ENCODE measurements at regions not wholly inside any gene's neighbourhood (a gene's known extent, or its start where the extent isn't known, plus 50 kb on each side); places are given as distances from the start of the nearest gene placed in this dataset.

DNA sequence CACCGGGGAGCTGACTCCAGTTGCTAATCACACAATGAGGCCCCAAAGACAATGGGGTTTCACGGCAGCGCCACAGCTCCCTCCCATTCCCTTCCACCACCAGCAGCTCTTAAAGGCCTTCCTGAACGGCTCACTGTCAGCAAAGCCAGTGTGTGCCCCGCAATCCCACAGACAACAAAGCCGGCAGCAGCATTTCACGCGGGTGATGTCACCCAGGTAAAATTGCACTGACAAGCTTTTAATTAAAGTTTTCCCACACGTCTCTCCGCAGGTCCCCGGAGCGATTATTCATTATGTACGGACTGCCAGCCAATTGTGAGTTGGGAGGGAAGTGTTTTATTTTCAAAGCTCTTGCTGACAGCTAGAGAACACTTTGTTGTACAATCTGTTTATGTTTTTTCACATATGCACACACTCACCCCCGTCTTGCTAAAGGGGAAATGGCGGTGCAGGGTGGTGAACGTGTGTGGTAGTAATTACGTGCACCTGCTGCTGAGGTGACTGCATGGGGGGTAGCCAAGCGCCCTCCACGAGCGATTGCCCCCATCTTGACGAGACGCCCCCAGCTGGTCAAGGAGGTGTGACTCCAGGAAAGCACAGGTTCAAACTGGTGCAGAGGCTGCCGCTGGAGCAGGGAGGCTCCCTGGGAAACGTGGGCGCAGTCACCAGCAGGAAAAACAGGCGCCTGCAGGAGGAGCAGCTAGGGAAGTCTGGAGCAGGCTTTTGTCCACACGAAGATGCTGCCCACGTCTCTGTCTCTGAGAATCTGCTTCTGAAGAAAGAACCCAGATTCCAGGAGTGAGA lies 65.0 kb downstream of the IRX2 start:
- TF ChIP-seq, protein P1, sequence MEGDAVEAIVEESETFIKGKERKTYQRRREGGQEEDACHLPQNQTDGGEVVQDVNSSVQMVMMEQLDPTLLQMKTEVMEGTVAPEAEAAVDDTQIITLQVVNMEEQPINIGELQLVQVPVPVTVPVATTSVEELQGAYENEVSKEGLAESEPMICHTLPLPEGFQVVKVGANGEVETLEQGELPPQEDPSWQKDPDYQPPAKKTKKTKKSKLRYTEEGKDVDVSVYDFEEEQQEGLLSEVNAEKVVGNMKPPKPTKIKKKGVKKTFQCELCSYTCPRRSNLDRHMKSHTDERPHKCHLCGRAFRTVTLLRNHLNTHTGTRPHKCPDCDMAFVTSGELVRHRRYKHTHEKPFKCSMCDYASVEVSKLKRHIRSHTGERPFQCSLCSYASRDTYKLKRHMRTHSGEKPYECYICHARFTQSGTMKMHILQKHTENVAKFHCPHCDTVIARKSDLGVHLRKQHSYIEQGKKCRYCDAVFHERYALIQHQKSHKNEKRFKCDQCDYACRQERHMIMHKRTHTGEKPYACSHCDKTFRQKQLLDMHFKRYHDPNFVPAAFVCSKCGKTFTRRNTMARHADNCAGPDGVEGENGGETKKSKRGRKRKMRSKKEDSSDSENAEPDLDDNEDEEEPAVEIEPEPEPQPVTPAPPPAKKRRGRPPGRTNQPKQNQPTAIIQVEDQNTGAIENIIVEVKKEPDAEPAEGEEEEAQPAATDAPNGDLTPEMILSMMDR (IDR thresholded peaks at IDR 0.05; ENCODE audit: low read depth, low read length), result no peak
- TF ChIP-seq EZH2phosphoT487 (IDR thresholded peaks at IDR 0.05; ENCODE audit: low read depth), result no peak

Data from OCI-LY3 (cell line).